A549 (cell line): ENCODE measurements at regions not wholly inside any gene's neighbourhood (a gene's known extent, or its start where the extent isn't known, plus 50 kb on each side); places are given as distances from the start of the nearest gene placed in this dataset.

Experiments
- ATAC-seq, 2 experiments: fragments of 200-7000 bp in 1 of 2; fragments of >200 bp in 1 of 2; cut with Nextera tagmentation in 1 of 2; cut with Tn5 transposase in 1 of 2; 3 replicates each; pipeline versions ENCODE4 v1.8.0 to v1.9.1; 2018 to 2020; ENCODE audit warnings: mild to moderate bottlenecking in 1 of 2, moderate library complexity in 1 of 2
- CTCF ChIA-PET: fragments of 300-600 bp; sonication (Branson Sonifier 250); formaldehyde crosslinking; extraction: SDS; loops from one replicate; lab custom pipeline; 2021; ENCODE audit warnings: antibody characterized with exemption, inconsistent platforms; lab: Yijun Ruan, JAX
- POLR2A ChIA-PET: fragments of 350-600 bp; formaldehyde crosslinking; extraction: SDS; loops from one replicate; lab custom pipeline; 2021; ENCODE audit warnings: antibody characterized with exemption, inconsistent platforms; lab: Yijun Ruan, JAX
- DNase-seq, 2 experiments: peaks; one replicate each; pipeline versions ENCODE4 v3.0.0 to v3.0.0-alpha.2; 2011 to 2016; ENCODE audit warnings: low read depth in 1 of 2, low spot score in 1 of 2
- FAIRE-seq: peaks from 2 replicates; lab custom pipeline; 2011; peaks lifted over from hg19 to GRCh38; lab: Jason Lieb, UNC
- H3K27ac ChIP-seq, 2 experiments: fragments of >200 bp; sonication (Bioruptor Twin); formaldehyde crosslinking; 3 replicates each; pipeline ENCODE4 v1.5.1; 2016 to 2017
- H3K4me1 ChIP-seq: fragments of >200 bp; sonication (Bioruptor Twin); formaldehyde crosslinking; 3 replicates; pipeline ENCODE4 v1.6.1; 2016
- H3K4me2 ChIP-seq: fragments of >200 bp; sonication (Bioruptor Twin); formaldehyde crosslinking; 3 replicates; pipeline ENCODE4 v1.6.1; 2016
- H3K4me3 ChIP-seq: fragments of >200 bp; sonication (Bioruptor Twin); formaldehyde crosslinking; 3 replicates; pipeline ENCODE4 v1.5.1; 2016
- H3K9me3 ChIP-seq: fragments of >200 bp; sonication (Bioruptor Twin); formaldehyde crosslinking; 3 replicates; pipeline ENCODE4 v1.6.1; 2016
- CEBPB ChIP-seq, 2 experiments: fragments of >200 bp in 1 of 2; sonication (Bioruptor Twin) in 1 of 2; formaldehyde crosslinking in 1 of 2; IDR thresholded peaks; 2 replicates each; pipeline ENCODE4 v1.6.1; 2012 to 2016
- ESRRA ChIP-seq: fragments of 150-350 bp; IDR thresholded peaks from 2 replicates; pipeline ENCODE4 v1.6.1; 2014; ENCODE audit warnings: mild to moderate bottlenecking, low read length, borderline replicate concordance
- HDAC2 ChIP-seq: fragments of 200-600 bp; sonication (generic); IDR thresholded peaks from 2 replicates; pipeline ENCODE4 v1.6.1; 2016
- HEYL ChIP-seq: fragments of 250-450 bp; sonication (Bioruptor Pico); IDR thresholded peaks from 2 replicates; pipeline ENCODE4 v1.8.0; 2021; ENCODE audit warnings: mild to moderate bottlenecking, moderate library complexity
- HOXA7 ChIP-seq: fragments of 250-450 bp; sonication (Bioruptor Pico); IDR thresholded peaks from 2 replicates; pipeline ENCODE4 v1.5.0; 2020; ENCODE audit warnings: mild to moderate bottlenecking, moderate library complexity
- JUNB ChIP-seq: fragments of >200 bp; sonication (Bioruptor Twin); formaldehyde crosslinking; IDR thresholded peaks from 2 replicates; pipeline ENCODE4 v1.6.1; 2016
- KDM1A ChIP-seq: fragments of 200-600 bp; sonication (generic); IDR thresholded peaks from 2 replicates; pipeline ENCODE4 v1.6.1; 2016; ENCODE audit warnings: low read depth, mild to moderate bottlenecking
- MAFK ChIP-seq: fragments of 450-650 bp; IDR thresholded peaks from 2 replicates; pipeline ENCODE4 v1.6.1; 2014; ENCODE audit not compliant: partially characterized antibody
- POLR2A ChIP-seq: IDR thresholded peaks from 2 replicates; pipeline ENCODE4 v1.6.1; 2012; ENCODE audit warnings: mild to moderate bottlenecking, low read length
- RAD21 ChIP-seq, 2 experiments: fragments of >200 bp in 1 of 2; sonication (Bioruptor Twin) in 1 of 2; formaldehyde crosslinking in 1 of 2; IDR thresholded peaks in 1 of 2; conservative IDR thresholded peaks in 1 of 2; 2 replicates in 1 of 2; 3 replicates in 1 of 2; pipeline ENCODE4 v1.6.1; 2012 to 2018; ENCODE audit warnings: inconsistent platforms in 1 of 2
- SREBF2 ChIP-seq: fragments of 450-650 bp; IDR thresholded peaks from 2 replicates; pipeline ENCODE4 v1.6.1; 2014; ENCODE audit warnings: mild to moderate bottlenecking, moderate library complexity
- TP53 ChIP-seq: fragments of 250-450 bp; sonication (Bioruptor Pico); IDR thresholded peaks from 2 replicates; pipeline ENCODE4 v1.5.0; 2021; ENCODE audit warnings: mild to moderate bottlenecking, moderate library complexity
- ZNF302 ChIP-seq: fragments of 250-450 bp; sonication (Bioruptor Pico); IDR thresholded peaks from 2 replicates; pipeline ENCODE4 v1.9.0; 2021; ENCODE audit warnings: inconsistent platforms, mild to moderate bottlenecking, moderate library complexity
- WGBS: methylation state at CpG from one replicate; pipeline ENCODE4 v1.1.6; 2017; ENCODE audit errors: missing lambda C conversion rate; 5-methylcytosine and 5-hydroxymethylcytosine counted together
- TF ChIP-seq, protein P1 (sequence below): IDR thresholded peaks from 2 replicates; pipeline ENCODE4 v1.6.1; 2012
- TF ChIP-seq, protein P2 (sequence below): fragments of >200 bp; sonication (Bioruptor Twin); formaldehyde crosslinking; IDR thresholded peaks from 3 replicates; pipeline ENCODE4 v1.6.1; 2016
- TF ChIP-seq, protein P3 (sequence below): fragments of >200 bp; sonication (Bioruptor Twin); formaldehyde crosslinking; IDR thresholded peaks from 3 replicates; pipeline ENCODE4 v1.5.1; 2016
- TF ChIP-seq, protein P4 (sequence below): IDR thresholded peaks from 2 replicates; pipeline ENCODE4 v1.6.1; 2012
- TF ChIP-seq, protein P5 (sequence below): fragments of 150-350 bp; IDR thresholded peaks from 2 replicates; pipeline ENCODE4 v1.6.1; 2014; ENCODE audit warnings: low read depth, mild to moderate bottlenecking, low read length
- TF ChIP-seq, protein P6 (sequence below): fragments of 450-650 bp; IDR thresholded peaks from 2 replicates; pipeline ENCODE4 v1.6.1; 2014; ENCODE audit warnings: antibody characterized with exemption

DNA sequence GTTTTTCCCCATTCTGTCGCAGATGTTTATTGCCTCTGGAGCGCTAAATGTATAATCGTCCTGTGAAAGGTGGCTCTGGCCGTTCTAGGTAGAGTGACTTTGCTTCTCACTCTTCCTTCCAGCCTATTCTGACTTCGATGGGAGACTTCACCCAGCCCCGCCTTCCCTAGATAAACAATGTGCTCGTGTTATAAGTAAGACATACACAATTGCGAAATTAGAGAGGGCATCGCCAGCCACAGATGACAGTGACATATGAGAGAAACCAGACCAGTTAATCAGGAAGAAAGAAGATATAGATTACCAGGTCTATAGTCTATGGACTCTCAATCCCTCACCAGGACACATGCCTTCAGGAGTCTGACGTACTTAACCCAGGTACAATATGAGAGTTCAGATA, 1050.5 kb upstream of the AUTS2 start:
- FAIRE-seq (no peak), DNase-seq (peak; percentile 11 to 54), ATAC-seq (peak; percentile 64 to 68; a peak in 5 of 6 replicates)
- TF ChIP-seq, protein P1, sequence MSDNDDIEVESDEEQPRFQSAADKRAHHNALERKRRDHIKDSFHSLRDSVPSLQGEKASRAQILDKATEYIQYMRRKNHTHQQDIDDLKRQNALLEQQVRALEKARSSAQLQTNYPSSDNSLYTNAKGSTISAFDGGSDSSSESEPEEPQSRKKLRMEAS = 0 out of 2 replicates have a peak, but pooled peaks have one; percentile 21
- peak; percentile 59 to 88; a peak in 3 of 4 replicates for TF ChIP-seq CEBPB (IDR thresholded peaks at IDR 0.05)
- no peak for TF ChIP-seq JUNB
- TF ChIP-seq POLR2A = no peak
- Histone ChIP-seq H3K9me3 (no peaks in the 10 kb centered on the region), H3K4me1 (peaks cover 20% of the 10 kb centered on the region), H3K4me2 (peak overlapping the region; percentile 45), H3K27ac (no peak overlapping the region), H3K4me3 (no peak overlapping the region)
- ChIA-PET CTCF (no interaction called here), POLR2A (no interaction called here)
- WGBS = 25% methylated on average over 10 of the region's 10 CpGs

DNA sequence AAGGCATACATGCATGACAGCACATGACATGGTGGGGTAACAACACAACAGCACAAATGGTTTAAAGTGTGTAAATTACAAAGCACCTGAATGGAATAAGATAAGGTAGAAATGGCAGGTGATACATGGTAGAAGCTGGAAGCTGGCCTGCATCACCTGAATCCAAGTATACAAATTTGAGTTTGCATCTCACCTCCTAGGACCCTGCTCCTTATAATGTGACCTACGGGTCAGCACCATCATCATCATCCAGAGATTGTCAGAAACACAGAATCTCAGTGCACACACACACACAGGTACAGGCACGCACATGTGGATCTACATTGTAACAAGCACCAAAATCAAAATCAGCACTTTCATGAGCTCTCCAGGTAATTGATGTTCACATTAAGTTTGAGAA, 1048.2 kb upstream of the AUTS2 start:
- ATAC-seq (no peak), FAIRE-seq (no peak), DNase-seq (no peak)
- CTCF ChIA-PET = no interaction called here
- Histone ChIP-seq H3K27ac (no peak overlapping the region), H3K9me3 (no peaks in the 10 kb centered on the region), H3K4me2 (no peak overlapping the region), H3K4me1 (peaks cover 20% of the 10 kb centered on the region), H3K4me3 (no peak overlapping the region)
- WGBS = 80% methylated on average over 2 of the region's 2 CpGs
- TF ChIP-seq, protein P2, sequence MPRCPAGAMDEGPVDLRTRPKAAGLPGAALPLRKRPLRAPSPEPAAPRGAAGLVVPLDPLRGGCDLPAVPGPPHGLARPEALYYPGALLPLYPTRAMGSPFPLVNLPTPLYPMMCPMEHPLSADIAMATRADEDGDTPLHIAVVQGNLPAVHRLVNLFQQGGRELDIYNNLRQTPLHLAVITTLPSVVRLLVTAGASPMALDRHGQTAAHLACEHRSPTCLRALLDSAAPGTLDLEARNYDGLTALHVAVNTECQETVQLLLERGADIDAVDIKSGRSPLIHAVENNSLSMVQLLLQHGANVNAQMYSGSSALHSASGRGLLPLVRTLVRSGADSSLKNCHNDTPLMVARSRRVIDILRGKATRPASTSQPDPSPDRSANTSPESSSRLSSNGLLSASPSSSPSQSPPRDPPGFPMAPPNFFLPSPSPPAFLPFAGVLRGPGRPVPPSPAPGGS = no peak
- TF ChIP-seq, protein P3, sequence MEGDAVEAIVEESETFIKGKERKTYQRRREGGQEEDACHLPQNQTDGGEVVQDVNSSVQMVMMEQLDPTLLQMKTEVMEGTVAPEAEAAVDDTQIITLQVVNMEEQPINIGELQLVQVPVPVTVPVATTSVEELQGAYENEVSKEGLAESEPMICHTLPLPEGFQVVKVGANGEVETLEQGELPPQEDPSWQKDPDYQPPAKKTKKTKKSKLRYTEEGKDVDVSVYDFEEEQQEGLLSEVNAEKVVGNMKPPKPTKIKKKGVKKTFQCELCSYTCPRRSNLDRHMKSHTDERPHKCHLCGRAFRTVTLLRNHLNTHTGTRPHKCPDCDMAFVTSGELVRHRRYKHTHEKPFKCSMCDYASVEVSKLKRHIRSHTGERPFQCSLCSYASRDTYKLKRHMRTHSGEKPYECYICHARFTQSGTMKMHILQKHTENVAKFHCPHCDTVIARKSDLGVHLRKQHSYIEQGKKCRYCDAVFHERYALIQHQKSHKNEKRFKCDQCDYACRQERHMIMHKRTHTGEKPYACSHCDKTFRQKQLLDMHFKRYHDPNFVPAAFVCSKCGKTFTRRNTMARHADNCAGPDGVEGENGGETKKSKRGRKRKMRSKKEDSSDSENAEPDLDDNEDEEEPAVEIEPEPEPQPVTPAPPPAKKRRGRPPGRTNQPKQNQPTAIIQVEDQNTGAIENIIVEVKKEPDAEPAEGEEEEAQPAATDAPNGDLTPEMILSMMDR = no peak
- TF ChIP-seq ZNF302 (CRISPR knock-in tag) = no peak
- no peak for TF ChIP-seq HOXA7 (CRISPR knock-in tag)
- 0 out of 2 replicates have a peak, but pooled peaks have one; percentile 31 for TF ChIP-seq KDM1A
- TF ChIP-seq, protein P4, sequence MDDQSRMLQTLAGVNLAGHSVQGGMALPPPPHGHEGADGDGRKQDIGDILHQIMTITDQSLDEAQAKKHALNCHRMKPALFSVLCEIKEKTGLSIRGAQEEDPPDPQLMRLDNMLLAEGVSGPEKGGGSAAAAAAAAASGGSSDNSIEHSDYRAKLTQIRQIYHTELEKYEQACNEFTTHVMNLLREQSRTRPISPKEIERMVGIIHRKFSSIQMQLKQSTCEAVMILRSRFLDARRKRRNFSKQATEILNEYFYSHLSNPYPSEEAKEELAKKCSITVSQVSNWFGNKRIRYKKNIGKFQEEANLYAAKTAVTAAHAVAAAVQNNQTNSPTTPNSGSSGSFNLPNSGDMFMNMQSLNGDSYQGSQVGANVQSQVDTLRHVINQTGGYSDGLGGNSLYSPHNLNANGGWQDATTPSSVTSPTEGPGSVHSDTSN = no peak
- POLR2A ChIA-PET = no interaction called here

DNA sequence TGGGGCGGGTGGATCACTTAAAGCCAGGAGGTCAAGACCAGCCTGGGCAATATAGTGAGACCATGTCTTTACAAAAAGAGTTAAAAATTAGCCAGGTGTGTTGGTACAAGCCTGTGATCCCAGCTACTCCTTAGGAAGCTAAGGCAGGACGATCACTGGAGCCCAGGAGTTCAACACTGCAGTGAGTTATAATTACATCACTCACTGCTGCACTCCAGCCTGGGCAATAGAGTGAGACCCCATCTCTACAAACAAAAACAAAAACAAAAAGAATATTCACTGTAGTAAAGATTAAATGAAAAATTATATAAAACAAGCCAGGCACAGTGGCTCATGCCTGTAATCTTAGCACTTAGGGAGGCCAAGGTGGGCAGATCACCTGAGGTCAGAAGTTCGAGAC, 1047.6 kb upstream of the AUTS2 start:
- H3K4me3 ChIP-seq = no peak overlapping the region

More for the DNA sequence above, 1047.6 kb upstream of the AUTS2 start:
- CTCF ChIA-PET = no interaction called here
- TF ChIP-seq TP53 (CRISPR knock-in tag) = no peak
- no peak for TF ChIP-seq SREBF2
- TF ChIP-seq KDM1A = no peak
- TF ChIP-seq, protein P3 = no peak
- TF ChIP-seq CEBPB (IDR thresholded peaks at IDR 0.05) = no peak
- TF ChIP-seq HDAC2 = no peak
- TF ChIP-seq MAFK = no peak
- TF ChIP-seq, protein P5, sequence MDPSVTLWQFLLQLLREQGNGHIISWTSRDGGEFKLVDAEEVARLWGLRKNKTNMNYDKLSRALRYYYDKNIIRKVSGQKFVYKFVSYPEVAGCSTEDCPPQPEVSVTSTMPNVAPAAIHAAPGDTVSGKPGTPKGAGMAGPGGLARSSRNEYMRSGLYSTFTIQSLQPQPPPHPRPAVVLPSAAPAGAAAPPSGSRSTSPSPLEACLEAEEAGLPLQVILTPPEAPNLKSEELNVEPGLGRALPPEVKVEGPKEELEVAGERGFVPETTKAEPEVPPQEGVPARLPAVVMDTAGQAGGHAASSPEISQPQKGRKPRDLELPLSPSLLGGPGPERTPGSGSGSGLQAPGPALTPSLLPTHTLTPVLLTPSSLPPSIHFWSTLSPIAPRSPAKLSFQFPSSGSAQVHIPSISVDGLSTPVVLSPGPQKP = no peak
- no peak for TF ChIP-seq ESRRA
- no peak for TF ChIP-seq RAD21 (conservative IDR thresholded peaks at IDR 0.05 in 1 of 2, IDR thresholded peaks at IDR 0.05 in 1 of 2)
- TF ChIP-seq, protein P6, sequence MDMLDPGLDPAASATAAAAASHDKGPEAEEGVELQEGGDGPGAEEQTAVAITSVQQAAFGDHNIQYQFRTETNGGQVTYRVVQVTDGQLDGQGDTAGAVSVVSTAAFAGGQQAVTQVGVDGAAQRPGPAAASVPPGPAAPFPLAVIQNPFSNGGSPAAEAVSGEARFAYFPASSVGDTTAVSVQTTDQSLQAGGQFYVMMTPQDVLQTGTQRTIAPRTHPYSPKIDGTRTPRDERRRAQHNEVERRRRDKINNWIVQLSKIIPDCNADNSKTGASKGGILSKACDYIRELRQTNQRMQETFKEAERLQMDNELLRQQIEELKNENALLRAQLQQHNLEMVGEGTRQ = no peak
- TF ChIP-seq, protein P2 = no peak
- no peak for TF ChIP-seq HEYL (CRISPR knock-in tag)
- no peak for ATAC-seq
- POLR2A ChIA-PET = no interaction called here
- WGBS = 35% methylated on average over 3 of the region's 3 CpGs
- FAIRE-seq = no peak
- DNase-seq = no peak
- Histone ChIP-seq H3K4me2 (no peak overlapping the region), H3K27ac (no peak overlapping the region), H3K4me1 (peaks cover 20% of the 10 kb centered on the region), H3K9me3 (no peaks in the 10 kb centered on the region)
